ENCODE measurements at regions not wholly inside any gene's neighbourhood (a gene's known extent, or its start where the extent isn't known, plus 50 kb on each side); places are given as distances from the start of the nearest gene placed in this dataset.

DNA sequence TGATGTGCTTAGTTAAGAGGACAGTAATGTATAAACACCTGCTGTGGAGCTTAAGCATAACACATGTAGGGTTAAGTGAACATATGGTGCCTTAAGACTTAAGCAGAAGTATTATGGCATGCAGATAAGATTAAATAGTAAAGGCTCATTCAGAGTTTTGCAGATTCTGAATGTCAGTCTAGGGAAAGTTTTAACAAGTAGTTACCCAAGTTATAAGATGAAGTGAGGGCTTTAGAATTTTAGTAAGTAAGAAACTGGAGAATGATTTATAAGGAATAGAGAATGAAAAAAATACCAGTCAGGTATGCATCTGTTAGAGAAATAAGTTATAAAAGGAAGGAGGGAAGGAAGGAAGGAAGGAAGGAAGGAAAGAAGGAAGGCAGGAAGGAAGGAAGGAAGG is 902.1 kb downstream of the TRAM1L1 start:
- TF ChIP-seq SIN3A (IDR thresholded peaks at IDR 0.05; ENCODE audit: borderline replicate concordance, insufficient read depth, low read length) (no peak), POLR2AphosphoS5 (IDR thresholded peaks at IDR 0.05; ENCODE audit: low read depth, low read length) (no peak), FOXP2 (optimal IDR thresholded peaks at IDR 0.05; ENCODE audit: borderline replicate concordance, extremely low read depth, extremely low read length, insufficient read depth) (no peak), TAF1 (IDR thresholded peaks at IDR 0.05; ENCODE audit: borderline replicate concordance, insufficient read depth, low read length) (no peak)
- TF ChIP-seq, protein P1, sequence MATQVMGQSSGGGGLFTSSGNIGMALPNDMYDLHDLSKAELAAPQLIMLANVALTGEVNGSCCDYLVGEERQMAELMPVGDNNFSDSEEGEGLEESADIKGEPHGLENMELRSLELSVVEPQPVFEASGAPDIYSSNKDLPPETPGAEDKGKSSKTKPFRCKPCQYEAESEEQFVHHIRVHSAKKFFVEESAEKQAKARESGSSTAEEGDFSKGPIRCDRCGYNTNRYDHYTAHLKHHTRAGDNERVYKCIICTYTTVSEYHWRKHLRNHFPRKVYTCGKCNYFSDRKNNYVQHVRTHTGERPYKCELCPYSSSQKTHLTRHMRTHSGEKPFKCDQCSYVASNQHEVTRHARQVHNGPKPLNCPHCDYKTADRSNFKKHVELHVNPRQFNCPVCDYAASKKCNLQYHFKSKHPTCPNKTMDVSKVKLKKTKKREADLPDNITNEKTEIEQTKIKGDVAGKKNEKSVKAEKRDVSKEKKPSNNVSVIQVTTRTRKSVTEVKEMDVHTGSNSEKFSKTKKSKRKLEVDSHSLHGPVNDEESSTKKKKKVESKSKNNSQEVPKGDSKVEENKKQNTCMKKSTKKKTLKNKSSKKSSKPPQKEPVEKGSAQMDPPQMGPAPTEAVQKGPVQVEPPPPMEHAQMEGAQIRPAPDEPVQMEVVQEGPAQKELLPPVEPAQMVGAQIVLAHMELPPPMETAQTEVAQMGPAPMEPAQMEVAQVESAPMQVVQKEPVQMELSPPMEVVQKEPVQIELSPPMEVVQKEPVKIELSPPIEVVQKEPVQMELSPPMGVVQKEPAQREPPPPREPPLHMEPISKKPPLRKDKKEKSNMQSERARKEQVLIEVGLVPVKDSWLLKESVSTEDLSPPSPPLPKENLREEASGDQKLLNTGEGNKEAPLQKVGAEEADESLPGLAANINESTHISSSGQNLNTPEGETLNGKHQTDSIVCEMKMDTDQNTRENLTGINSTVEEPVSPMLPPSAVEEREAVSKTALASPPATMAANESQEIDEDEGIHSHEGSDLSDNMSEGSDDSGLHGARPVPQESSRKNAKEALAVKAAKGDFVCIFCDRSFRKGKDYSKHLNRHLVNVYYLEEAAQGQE (IDR thresholded peaks at IDR 0.05; ENCODE audit: insufficient read depth in 1 of 2, low read depth in 2 of 2, low read length in 2 of 2): no peak

- TF ChIP-seq TAF1 (IDR thresholded peaks at IDR 0.05; ENCODE audit: borderline replicate concordance, insufficient read depth, low read length): no peak
- TF ChIP-seq FOXP2 (optimal IDR thresholded peaks at IDR 0.05; ENCODE audit: borderline replicate concordance, extremely low read depth, extremely low read length, insufficient read depth): no peak
- TF ChIP-seq SIN3A (IDR thresholded peaks at IDR 0.05; ENCODE audit: borderline replicate concordance, insufficient read depth, low read length): no peak
- no peak for TF ChIP-seq POLR2AphosphoS5 (IDR thresholded peaks at IDR 0.05; ENCODE audit: low read depth, low read length)
- TF ChIP-seq, protein P1 (IDR thresholded peaks at IDR 0.05; ENCODE audit: insufficient read depth in 1 of 2, low read depth in 2 of 2, low read length in 2 of 2): no peak
These were observed 905.2 kb downstream of the TRAM1L1 start for GRCh38 chr4:116180157-116180601.

- no peak for TF ChIP-seq FOXP2 (optimal IDR thresholded peaks at IDR 0.05; ENCODE audit: borderline replicate concordance, extremely low read depth, extremely low read length, insufficient read depth)
- TF ChIP-seq POLR2AphosphoS5 (IDR thresholded peaks at IDR 0.05; ENCODE audit: low read depth, low read length): no peak
- TF ChIP-seq, protein P1 (IDR thresholded peaks at IDR 0.05; ENCODE audit: insufficient read depth in 1 of 2, low read depth in 2 of 2, low read length in 2 of 2): no peak
- no peak for TF ChIP-seq SIN3A (IDR thresholded peaks at IDR 0.05; ENCODE audit: borderline replicate concordance, insufficient read depth, low read length)
- no peak for TF ChIP-seq TAF1 (IDR thresholded peaks at IDR 0.05; ENCODE audit: borderline replicate concordance, insufficient read depth, low read length)
These were observed 935.2 kb downstream of the TRAM1L1 start for GRCh38 chr4:116150152-116150551.

DNA sequence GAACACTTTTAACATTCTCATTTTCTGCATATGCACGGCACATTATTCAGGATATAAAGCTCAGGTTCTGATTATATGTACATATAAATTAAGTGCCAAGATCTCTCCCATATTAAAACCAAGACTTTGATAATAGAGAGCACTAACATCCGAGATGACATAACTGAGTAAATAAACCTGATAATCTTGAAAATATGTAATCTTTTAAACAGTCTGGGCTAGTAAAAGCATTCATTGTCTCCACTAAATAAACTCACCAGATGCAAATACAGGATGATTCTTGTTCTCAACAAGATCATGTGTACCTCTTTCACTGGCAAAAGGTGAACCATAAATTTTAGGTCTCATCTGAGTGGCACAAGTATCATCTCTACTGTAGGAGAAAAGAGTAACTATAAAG is 942.2 kb downstream of the TRAM1L1 start:
- TF ChIP-seq FOXP2 (optimal IDR thresholded peaks at IDR 0.05; ENCODE audit: borderline replicate concordance, extremely low read depth, extremely low read length, insufficient read depth) (no peak), POLR2AphosphoS5 (IDR thresholded peaks at IDR 0.05; ENCODE audit: low read depth, low read length) (no peak), TAF1 (IDR thresholded peaks at IDR 0.05; ENCODE audit: borderline replicate concordance, insufficient read depth, low read length) (no peak), SIN3A (IDR thresholded peaks at IDR 0.05; ENCODE audit: borderline replicate concordance, insufficient read depth, low read length) (no peak)
- TF ChIP-seq, protein P1 (IDR thresholded peaks at IDR 0.05; ENCODE audit: insufficient read depth in 1 of 2, low read depth in 2 of 2, low read length in 2 of 2): no peak

GRCh38 chr4:116132946-116133345 is 952.4 kb downstream of the TRAM1L1 start:
- TF ChIP-seq SIN3A (IDR thresholded peaks at IDR 0.05; ENCODE audit: borderline replicate concordance, insufficient read depth, low read length) (no peak), TAF1 (IDR thresholded peaks at IDR 0.05; ENCODE audit: borderline replicate concordance, insufficient read depth, low read length) (no peak), FOXP2 (optimal IDR thresholded peaks at IDR 0.05; ENCODE audit: borderline replicate concordance, extremely low read depth, extremely low read length, insufficient read depth) (no peak), POLR2AphosphoS5 (IDR thresholded peaks at IDR 0.05; ENCODE audit: low read depth, low read length) (no peak)
- TF ChIP-seq, protein P1 (IDR thresholded peaks at IDR 0.05; ENCODE audit: insufficient read depth in 1 of 2, low read depth in 2 of 2, low read length in 2 of 2): no peak

Data from PFSK-1 (cell line).